ENCODE measurements at regions not wholly inside any gene's neighbourhood (a gene's known extent, or its start where the extent isn't known, plus 50 kb on each side); places are given as distances from the start of the nearest gene placed in this dataset.

- H3K18ac ChIP-seq (ENCODE audit: extremely low read depth, low read length) = no peak overlapping the region
- no peak overlapping the region for H4K91ac ChIP-seq (replicated peaks; ENCODE audit: insufficient read length, low read length)
- no peak overlapping the region for H3K56ac ChIP-seq (replicated peaks; ENCODE audit: insufficient read length, low read depth, low read length)
- H2BK20ac ChIP-seq (ENCODE audit: low read length) = no peak overlapping the region
- H2BK120ac ChIP-seq (replicated peaks; ENCODE audit: low read depth, low read length) = no peak overlapping the region
- TF ChIP-seq CTBP2 (IDR thresholded peaks at IDR 0.05; ENCODE audit: borderline replicate concordance, insufficient read depth, insufficient read length, low read length) (no peak), EZH2 (IDR thresholded peaks at IDR 0.05; ENCODE audit: low read depth, low read length, severe bottlenecking) (no peak), KDM5A (IDR thresholded peaks at IDR 0.05; ENCODE audit: low read length) (no peak), JUN (IDR thresholded peaks at IDR 0.05; ENCODE audit: low read depth, low read length) (no peak), POLR2AphosphoS5 (IDR thresholded peaks at IDR 0.05; ENCODE audit: low read depth, low read length) (no peak), KDM4A (IDR thresholded peaks at IDR 0.05; ENCODE audit: low read depth, low read length, severe bottlenecking) (no peak), HDAC2 (IDR thresholded peaks at IDR 0.05; ENCODE audit: borderline replicate concordance in 1 of 2, low read depth in 2 of 2, low read length in 2 of 2) (no peak), SRF (IDR thresholded peaks at IDR 0.05; ENCODE audit: low read depth, low read length) (no peak), ZNF274 (IDR thresholded peaks at IDR 0.05; ENCODE audit: borderline replicate concordance, extremely low read depth, low read length) (no peak), CBX5 (IDR thresholded peaks at IDR 0.05; ENCODE audit: low read depth, low read length) (no peak)
- DNase-seq (ENCODE audit: low read depth in 1 of 2, low spot score in 2 of 2) (no peak), FAIRE-seq (no peak)
- H3K79me1 ChIP-seq (ENCODE audit: low read depth, low read length) = no peaks in the 10 kb centered on the region
- H3K9ac ChIP-seq (replicated peaks in 1 of 4; ENCODE audit: extremely low read depth in 1 of 4, low read depth in 3 of 4, low read length in 3 of 4) = no peak overlapping the region
- H3K4me2 ChIP-seq (ENCODE audit: insufficient read depth in 1 of 2, low read depth in 2 of 2, low read length in 2 of 2) = no peak overlapping the region; a peak in 1 of 4 replicates
- no peak overlapping the region for H2BK12ac ChIP-seq (ENCODE audit: low read depth, low read length)
- H3K27me3 ChIP-seq (replicated peaks in 1 of 4; ENCODE audit: control insufficient read depth in 3 of 4, extremely low read depth in 1 of 4, insufficient read depth in 3 of 4, low read length in 3 of 4) = no peaks in the 10 kb centered on the region
- WGBS, 2 experiments (ENCODE audit: extremely low coverage in 1 of 2, insufficient coverage in 1 of 2, insufficient read length in 1 of 2, insufficient replicate concordance in 2 of 2, low coverage in 1 of 2, low lambda C conversion rate in 2 of 2, missing lambda C conversion rate in 1 of 2) = 66% methylated on average over 5 of the region's 5 CpGs; no CpG with 5 or more reads in 1 of the 2 experiments
- H4K5ac ChIP-seq (ENCODE audit: insufficient read length, low read depth, low read length) = no peak overlapping the region
- ChIA-PET POLR2A (ENCODE audit: partially characterized antibody) (no interaction called here), CTCF (ENCODE audit: partially characterized antibody) (interaction anchor here (0.5 to 3.0 kb wide), 13 partner anchors 11 to 1109 kb away, joined by 3 to 23 read pairs (median 4); no protein-coding TSS in a partner anchor)
- no peak overlapping the region for H2AK5ac ChIP-seq (ENCODE audit: low read depth, low read length)
- no peak overlapping the region for H3K27ac ChIP-seq (ENCODE audit: low read depth, low read length)
- H3K4ac ChIP-seq (replicated peaks; ENCODE audit: insufficient read length, low read depth, low read length) = no peak overlapping the region
- no peak overlapping the region for H2BK15ac ChIP-seq (ENCODE audit: low read length)
- no peaks in the 10 kb centered on the region for H4K20me1 ChIP-seq (replicated peaks in 1 of 2; ENCODE audit: control insufficient read depth in 1 of 2, insufficient read depth in 2 of 2, low read length in 2 of 2)
- H3K23ac ChIP-seq (ENCODE audit: insufficient read length) = no peak overlapping the region
- H3K79me2 ChIP-seq (ENCODE audit: control insufficient read depth in 1 of 2, insufficient read depth in 2 of 2, low read length in 2 of 2) = no peaks in the 10 kb centered on the region
- H4K8ac ChIP-seq (ENCODE audit: extremely low read depth, insufficient read depth, low read length) = no peak overlapping the region
- H3K23me2 ChIP-seq (ENCODE audit: low read depth, low read length) = no peaks in the 10 kb centered on the region
- no peak overlapping the region for H3K4me3 ChIP-seq (ENCODE audit: extremely low read depth in 1 of 4, insufficient read depth in 2 of 4, low read depth in 3 of 4, low read length in 4 of 4)
- no peaks in the 10 kb centered on the region for H3K36me3 ChIP-seq (ENCODE audit: control insufficient read depth in 2 of 4, insufficient read depth in 4 of 4, low read length in 3 of 4)
- H2BK5ac ChIP-seq (ENCODE audit: low read depth, low read length) = no peak overlapping the region
- no peak overlapping the region for H2AFZ ChIP-seq (ENCODE audit: low read length)
- no peak overlapping the region for H3K14ac ChIP-seq (ENCODE audit: insufficient read length)
- H3K4me1 ChIP-seq (replicated peaks in 1 of 4; ENCODE audit: control insufficient read depth in 3 of 4, insufficient read depth in 4 of 4, low read length in 3 of 4) = peaks cover 0 to 7% (median 2%) of the 10 kb centered on the region in 4 experiments; a peak in 2 of 7 replicates
- H3K9me3 ChIP-seq (ENCODE audit: insufficient read depth in 2 of 2, low read depth in 1 of 2, low read length in 1 of 2) = no peaks in the 10 kb centered on the region
Observed at GRCh38 chr9:14399756-14400657, 86.1 kb upstream of the NFIB start.
